Ishikawa (cell line): ENCODE measurements at regions not wholly inside any gene's neighbourhood (a gene's known extent, or its start where the extent isn't known, plus 50 kb on each side); places are given as distances from the start of the nearest gene placed in this dataset.
A peak's percentile ranks its signal among the peaks of the same experiment; 100 is the strongest.

Experiments used
- CEBPB ChIP-seq: IDR thresholded peaks from 2 replicates; pipeline ENCODE4 v1.6.1; 2012
- CREB1 ChIP-seq: IDR thresholded peaks from 2 replicates; pipeline ENCODE4 v1.6.1; 2012; ENCODE audit warnings: low read depth
- EGR1 ChIP-seq: IDR thresholded peaks from 2 replicates; pipeline ENCODE4 v1.6.1; 2012
- EP300 ChIP-seq: IDR thresholded peaks from 2 replicates; pipeline ENCODE4 v1.6.1; 2012; ENCODE audit warnings: borderline replicate concordance
- FOXM1 ChIP-seq: IDR thresholded peaks from 2 replicates; pipeline ENCODE4 v1.6.1; 2012; ENCODE audit warnings: low read depth, borderline replicate concordance
- NFIC ChIP-seq: IDR thresholded peaks from 2 replicates; pipeline ENCODE4 v1.6.1; 2012
- RAD21 ChIP-seq: IDR thresholded peaks from 2 replicates; pipeline ENCODE4 v1.6.1; 2012; ENCODE audit warnings: low read depth
- REST ChIP-seq: IDR thresholded peaks from 2 replicates; pipeline ENCODE4 v1.6.1; 2012; ENCODE audit warnings: low read depth, mild to moderate bottlenecking
- TAF1 ChIP-seq: IDR thresholded peaks from 2 replicates; pipeline ENCODE4 v1.6.1; 2012; ENCODE audit warnings: low read depth, mild to moderate bottlenecking
- TCF12 ChIP-seq: IDR thresholded peaks from 2 replicates; pipeline ENCODE4 v1.6.1; 2012; ENCODE audit warnings: low read depth
- TEAD4 ChIP-seq: IDR thresholded peaks from 2 replicates; pipeline ENCODE4 v1.6.1; 2012
- YY1 ChIP-seq: IDR thresholded peaks from 2 replicates; pipeline ENCODE4 v1.6.1; 2012; ENCODE audit warnings: low read depth
- ZBTB7A ChIP-seq: IDR thresholded peaks from 2 replicates; pipeline ENCODE4 v1.6.1; 2012; ENCODE audit warnings: low read depth
- TF ChIP-seq, protein P1 (sequence below): IDR thresholded peaks from 2 replicates; pipeline ENCODE4 v1.6.1; 2012
- TF ChIP-seq, protein P2 (sequence below): IDR thresholded peaks from 2 replicates; pipeline ENCODE4 v1.6.1; 2012

DNA sequence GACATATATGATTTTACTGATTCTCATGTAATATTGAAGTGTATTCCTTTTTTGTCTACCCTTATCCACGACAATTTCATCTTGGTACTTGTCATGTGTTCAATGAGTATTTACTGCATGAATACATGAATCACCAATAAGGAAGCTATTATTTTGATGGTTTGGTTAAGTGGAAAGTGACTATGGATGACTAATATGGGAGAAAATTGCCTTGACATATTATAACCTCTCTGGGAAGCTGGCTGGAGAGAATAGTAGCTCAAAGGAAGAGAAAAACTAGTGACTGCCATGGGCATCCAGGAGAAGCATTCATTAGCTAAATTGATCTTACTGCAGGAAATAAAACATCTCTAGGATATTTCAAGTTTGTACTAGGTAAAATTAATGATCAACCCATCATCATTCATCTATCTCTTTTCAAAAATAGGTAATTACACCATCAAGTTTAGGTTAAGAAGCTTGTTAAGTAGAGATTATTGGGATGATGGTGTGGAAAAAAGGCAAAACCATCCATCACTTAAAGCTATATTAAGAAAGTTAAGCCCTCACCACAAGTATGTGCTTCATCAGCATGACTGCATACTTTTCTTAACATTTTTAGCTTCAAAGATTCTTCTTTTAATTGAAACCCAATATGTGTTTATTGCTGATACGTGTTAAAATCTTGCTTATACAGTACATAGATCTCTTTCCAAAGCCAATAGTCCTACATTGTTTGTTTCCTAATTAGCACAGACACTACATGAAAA lies 455.2 kb upstream of the ARPP21 start:
- TF ChIP-seq TEAD4 (no peak), ZBTB7A (no peak), REST (no peak), FOXM1 (no peak), CREB1 (no peak), EGR1 (no peak), RAD21 (no peak), TCF12 (no peak), YY1 (no peak), NFIC (no peak), EP300 (no peak), TAF1 (no peak), CEBPB (no peak)
- TF ChIP-seq, protein P1, sequence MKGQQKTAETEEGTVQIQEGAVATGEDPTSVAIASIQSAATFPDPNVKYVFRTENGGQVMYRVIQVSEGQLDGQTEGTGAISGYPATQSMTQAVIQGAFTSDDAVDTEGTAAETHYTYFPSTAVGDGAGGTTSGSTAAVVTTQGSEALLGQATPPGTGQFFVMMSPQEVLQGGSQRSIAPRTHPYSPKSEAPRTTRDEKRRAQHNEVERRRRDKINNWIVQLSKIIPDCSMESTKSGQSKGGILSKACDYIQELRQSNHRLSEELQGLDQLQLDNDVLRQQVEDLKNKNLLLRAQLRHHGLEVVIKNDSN = no peak
- TF ChIP-seq, protein P2, sequence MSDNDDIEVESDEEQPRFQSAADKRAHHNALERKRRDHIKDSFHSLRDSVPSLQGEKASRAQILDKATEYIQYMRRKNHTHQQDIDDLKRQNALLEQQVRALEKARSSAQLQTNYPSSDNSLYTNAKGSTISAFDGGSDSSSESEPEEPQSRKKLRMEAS = no peak

DNA sequence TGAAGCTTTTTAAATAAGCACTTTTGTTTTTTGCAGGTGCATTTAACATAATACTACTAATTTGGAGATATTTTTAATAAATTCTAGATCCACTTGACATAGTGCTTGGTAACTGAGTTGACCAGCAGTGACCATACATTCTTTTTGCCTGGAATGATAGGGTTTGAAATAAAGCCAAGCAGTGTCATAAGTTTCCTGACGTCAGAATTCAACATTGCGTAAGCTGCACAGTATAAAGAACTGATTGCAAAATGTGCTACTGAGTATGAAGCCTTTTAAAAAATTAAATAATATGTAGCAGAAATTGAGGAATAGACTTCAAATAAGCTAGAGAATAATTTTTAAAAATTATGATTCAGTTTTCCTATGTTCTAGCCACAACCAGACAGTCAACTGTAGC lies 454.6 kb upstream of the ARPP21 start:
- TF ChIP-seq ZBTB7A = no peak
- no peak for TF ChIP-seq EP300
- no peak for TF ChIP-seq REST
- TF ChIP-seq, protein P1 = no peak
- no peak for TF ChIP-seq NFIC

DNA sequence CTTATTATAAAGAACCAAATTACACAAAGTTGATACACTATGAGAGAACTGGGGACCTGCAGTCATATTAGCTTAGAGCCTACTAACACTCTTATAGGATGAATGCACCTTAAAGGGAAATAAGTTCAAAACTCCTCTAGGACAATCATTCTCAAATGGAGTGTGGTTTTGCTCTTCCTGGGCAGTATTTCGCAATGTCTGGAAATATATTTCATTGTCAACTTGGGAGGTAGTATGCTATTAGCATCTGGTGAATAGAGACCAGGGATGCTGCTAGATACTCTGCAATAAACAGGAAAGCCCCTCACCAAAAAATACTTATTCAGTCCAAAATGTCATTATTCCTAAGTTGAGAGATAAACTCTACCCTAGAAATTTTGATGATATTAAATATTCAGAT lies 451.4 kb upstream of the ARPP21 start:
- TF ChIP-seq REST = no peak
- peak; percentile 36; the same call in 1 of the 2 replicates for TF ChIP-seq CEBPB

DNA sequence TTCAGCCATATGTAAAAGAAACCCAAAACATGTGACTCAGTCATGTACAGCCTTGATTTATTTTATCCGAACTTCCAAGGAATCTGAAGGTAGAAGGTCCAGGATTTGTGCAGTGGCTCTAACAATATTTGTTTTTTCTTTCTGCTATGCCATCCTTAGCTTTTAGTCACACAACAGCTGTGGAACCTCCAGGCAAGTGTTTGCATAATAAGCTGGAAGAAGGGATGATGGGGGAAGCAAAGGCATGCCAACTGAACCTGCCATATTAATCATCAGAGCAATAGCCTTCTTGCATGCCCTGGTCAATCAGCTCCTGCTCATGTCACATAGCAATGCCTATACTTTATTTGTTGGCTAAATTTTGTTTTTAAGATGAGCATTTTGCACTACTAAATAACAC lies 444.7 kb upstream of the ARPP21 start:
- TF ChIP-seq TAF1 = no peak
- TF ChIP-seq, protein P1 = no peak
- no peak for TF ChIP-seq ZBTB7A

GRCh38 chr3:35198857-35199256 lies 440.5 kb upstream of the ARPP21 start:
- TF ChIP-seq TEAD4 = no peak
- TF ChIP-seq EP300 = no peak
- no peak for TF ChIP-seq RAD21

GRCh38 chr3:35200056-35200455 lies 439.3 kb upstream of the ARPP21 start:
- TF ChIP-seq EP300 = no peak
- TF ChIP-seq YY1 = no peak
- TF ChIP-seq, protein P1 = no peak
- TF ChIP-seq CREB1 = no peak
- no peak for TF ChIP-seq TCF12
- no peak for TF ChIP-seq NFIC
- TF ChIP-seq, protein P2 = no peak
- no peak for TF ChIP-seq FOXM1
- TF ChIP-seq ZBTB7A = no peak
- TF ChIP-seq CEBPB = no peak
- no peak for TF ChIP-seq TAF1
- TF ChIP-seq RAD21 = no peak
- TF ChIP-seq EGR1 = no peak
